SK-MEL-5 (cell line): ENCODE measurements at regions not wholly inside any gene's neighbourhood (a gene's known extent, or its start where the extent isn't known, plus 50 kb on each side); places are given as distances from the start of the nearest gene placed in this dataset.
"Not testable (repeated sequence)": the region's sequence is repeated elsewhere in the genome, so short reads cannot be mapped to it uniquely, and the experiment has no call there.

ENCODE experiments used
- DNase-seq: peaks from one replicate; pipeline ENCODE4 v3.0.0-alpha.2; 2016; ENCODE audit warnings: low read depth, low spot score
- in situ Hi-C: cut with HindIII; loops from 2 replicates; pipeline ENCODE4 v1.10.0; 2016; ENCODE audit warnings: low sequenced_read_pairs, high pct_unique_total_duplicates, low pct_unique_long_range_greater_than_20kb

- no peak for DNase-seq
- in situ Hi-C loops = no loop called here
Measured at GRCh38 chr3:95172164-95172943, 1109.5 kb downstream of the NSUN3 start.

- DNase-seq = no peak
- in situ Hi-C loops = no loop called here
Measured at GRCh38 chr3:95177096-95177495, 1114.2 kb downstream of the NSUN3 start.

- in situ Hi-C loops = no loop called here
- DNase-seq = peak; percentile 58
Measured at GRCh38 chr3:95184038-95184437, 1121.2 kb downstream of the NSUN3 start.

- DNase-seq = no peak
- in situ Hi-C loops = no loop called here
Measured at GRCh38 chr3:95189348-95189747, 1126.5 kb downstream of the NSUN3 start.

- no peak for DNase-seq
- in situ Hi-C loops = no loop called here
Measured at GRCh38 chr3:95197661-95198060, 1134.8 kb downstream of the NSUN3 start.

GRCh38 chr3:95200384-95200783, 1137.5 kb downstream of the NSUN3 start:
- no peak for DNase-seq
- in situ Hi-C loops = no loop called here

- in situ Hi-C loops = no loop called here
Measured at GRCh38 chr3:95210878-95211277, 1148.0 kb downstream of the NSUN3 start.

GRCh38 chr3:95212117-95212516, 1149.3 kb downstream of the NSUN3 start:
- DNase-seq = no peak
- in situ Hi-C loops = no loop called here

More at GRCh38 chr3:95210878-95211277, 1148.0 kb downstream of the NSUN3 start:
- DNase-seq = no peak

GRCh38 chr3:95215437-95215957, 1152.6 kb downstream of the NSUN3 start:
- no peak for DNase-seq
- in situ Hi-C loops = no loop called here

GRCh38 chr3:95217661-95218060, 1154.8 kb downstream of the NSUN3 start:
- in situ Hi-C loops = no loop called here
- no peak for DNase-seq

- no peak for DNase-seq
- in situ Hi-C loops = no loop called here
Measured at GRCh38 chr3:95218484-95218883, 1155.6 kb downstream of the NSUN3 start.

- DNase-seq = no peak
- in situ Hi-C loops = no loop called here
Measured at GRCh38 chr3:95226437-95226836, 1163.6 kb downstream of the NSUN3 start.

GRCh38 chr3:95227092-95227491, 1164.2 kb downstream of the NSUN3 start:
- DNase-seq = no peak
- in situ Hi-C loops = no loop called here

GRCh38 chr3:95228416-95228815, 1165.6 kb downstream of the NSUN3 start:
- in situ Hi-C loops = no loop called here
- DNase-seq = no peak

GRCh38 chr3:95235916-95236315, 1173.1 kb downstream of the NSUN3 start:
- DNase-seq = no peak
- in situ Hi-C loops = no loop called here

- in situ Hi-C loops = no loop called here
- DNase-seq = no peak
Measured at GRCh38 chr3:95237783-95238182, 1174.9 kb downstream of the NSUN3 start.

GRCh38 chr3:95240395-95240794, 1177.5 kb downstream of the NSUN3 start:
- DNase-seq = no peak
- in situ Hi-C loops = no loop called here

- in situ Hi-C loops = not testable (repeated sequence)
Measured at GRCh38 chr3:95241256-95241655, 1178.4 kb downstream of the NSUN3 start.

GRCh38 chr3:95246413-95246812, 1183.6 kb downstream of the NSUN3 start:
- in situ Hi-C loops = no loop called here
- no peak for DNase-seq

More at GRCh38 chr3:95241256-95241655, 1178.4 kb downstream of the NSUN3 start:
- not testable (repeated sequence) for DNase-seq
